Esophagus muscularis mucosa (tissue), 4 donors: ENCODE measurements at regions not wholly inside any gene's neighbourhood (a gene's known extent, or its start where the extent isn't known, plus 50 kb on each side); places are given as distances from the start of the nearest gene placed in this dataset.

ENCODE experiments used
- DNase-seq: peaks from one replicate; pipeline ENCODE4 v3.0.0-alpha.2; 2017; ENCODE audit errors: extremely low spot score
- H3K27ac ChIP-seq, 4 donors: fragments of 200-600 bp; sonication (generic); replicated peaks in 1 of 4; 1 replicate in 3 of 4; 2 replicates in 1 of 4; pipeline ENCODE4 v1.5.1; 2016 to 2019; ENCODE audit warnings: mild to moderate bottlenecking in 1 of 4
- H3K27me3 ChIP-seq, 4 donors: fragments of 200-600 bp; sonication (generic); one replicate each; pipeline versions ENCODE4 v1.5.1 to v1.6.0; 2016 to 2019
- H3K36me3 ChIP-seq, 4 donors: fragments of 200-600 bp; sonication (generic); one replicate each; pipeline ENCODE4 v1.5.1; 2016 to 2019
- H3K4me1 ChIP-seq, 4 donors: fragments of 200-600 bp; sonication (generic); one replicate each; pipeline ENCODE4 v1.5.1; 2016 to 2019
- H3K4me3 ChIP-seq, 4 donors: fragments of 200-600 bp; sonication (generic); 1 replicate in 2 of 4; 2 replicates in 2 of 4; pipeline ENCODE4 v1.5.1; 2016 to 2019; ENCODE audit warnings: mild to moderate bottlenecking in 4 of 4, moderate library complexity in 1 of 4
- H3K9me3 ChIP-seq, 4 donors: fragments of 200-600 bp; sonication (generic); 1 replicate in 3 of 4; 2 replicates in 1 of 4; pipeline ENCODE4 v1.5.1; 2016 to 2019
- CTCF ChIP-seq, 3 experiments: fragments of 200-600 bp in 2 of 3; fragments of 450-650 bp in 1 of 3; sonication (generic) in 2 of 3; IDR thresholded peaks; one replicate each; pipeline ENCODE4 v1.5.1; 2017 to 2019; ENCODE audit warnings: antibody characterized with exemption in 3 of 3, mild to moderate bottlenecking in 2 of 3, moderate library complexity in 1 of 3
- EP300 ChIP-seq: sonication (generic); formaldehyde crosslinking; IDR thresholded peaks from one replicate; pipeline ENCODE4 v1.6.1; 2017; ENCODE audit warnings: antibody characterized with exemption
- POLR2A ChIP-seq: fragments of 450-650 bp; IDR thresholded peaks from one replicate; pipeline ENCODE4 v1.6.1; 2017; ENCODE audit warnings: antibody characterized with exemption, moderate library complexity, mild to moderate bottlenecking, low read depth
- POLR2AphosphoS5 ChIP-seq, 2 donors: sonication (generic); formaldehyde crosslinking; IDR thresholded peaks; one replicate each; pipeline ENCODE4 v1.6.1; 2017; ENCODE audit warnings: antibody characterized with exemption in 2 of 2
- WGBS: methylation state at CpG from one replicate; pipeline ENCODE4 v1.1.5; 2018; 5-methylcytosine and 5-hydroxymethylcytosine counted together
- intact Hi-C: fragments of 100-400 bp; cut with DNase I; formaldehyde crosslinking; loops from one replicate; pipeline ENCODE4 v1.15.1; 2023

GRCh38 chr7:144903201-144903600 is 67.3 kb upstream of the TPK1 start:
- no peak overlapping the region for H3K4me3 ChIP-seq
- intact Hi-C loops = no loop called here
- no peak for DNase-seq
- peaks cover 0 to 5% (median 0%) of the 10 kb centered on the region in 4 donors for H3K27me3 ChIP-seq
- H3K4me1 ChIP-seq = no peaks in the 10 kb centered on the region
- WGBS = 94% methylated on average over 3 of the region's 3 CpGs
- H3K27ac ChIP-seq = no peak overlapping the region
- H3K36me3 ChIP-seq = no peaks in the 10 kb centered on the region
- H3K9me3 ChIP-seq = no peaks in the 10 kb centered on the region
- TF ChIP-seq EP300 (no peak), POLR2AphosphoS5 (IDR thresholded peaks at IDR 0.05) (no peak), POLR2A (no peak), CTCF (IDR thresholded peaks at IDR 0.05) (no peak)

- WGBS = 58% methylated on average over 3 of the region's 3 CpGs
- Histone ChIP-seq H3K36me3 (no peaks in the 10 kb centered on the region), H3K4me3 (no peak overlapping the region), H3K27me3 (no peaks in the 10 kb centered on the region), H3K4me1 (no peaks in the 10 kb centered on the region), H3K9me3 (no peaks in the 10 kb centered on the region), H3K27ac (no peak overlapping the region)
- intact Hi-C loops = no loop called here
- DNase-seq = no peak
- no peak for TF ChIP-seq POLR2A
- no peak for TF ChIP-seq EP300
- no peak for TF ChIP-seq CTCF (IDR thresholded peaks at IDR 0.05)
- no peak for TF ChIP-seq POLR2AphosphoS5 (IDR thresholded peaks at IDR 0.05)
These were observed 56.9 kb upstream of the TPK1 start for GRCh38 chr7:144892761-144893160.
